Activated T-cell treated with anti-CD3 and anti-CD28 coated beads, Interleukin-2, amount 50 U/mL, for 4 hours (primary cell): ENCODE measurements at regions not wholly inside any gene's neighbourhood (a gene's known extent, or its start where the extent isn't known, plus 50 kb on each side); places are given as distances from the start of the nearest gene placed in this dataset.

Source experiments
- ATAC-seq, 2 donors: fragments of 200-7000 bp; cut with Tn5 transposase; one replicate each; pipeline ENCODE4 v1.10.0; 2021
- DNase-seq: peaks from one replicate; pipeline ENCODE4 v3.0.0-alpha.2; 2020
- H3K27me3 Mint-ChIP-seq: one replicate; pipeline ENCODE4 v1.8.0; 2021; ENCODE audit warnings: low read depth, mixed read lengths
- H3K36me3 Mint-ChIP-seq: one replicate; pipeline ENCODE4 v1.8.0; 2022; ENCODE audit warnings: mixed read lengths; ENCODE audit not compliant: insufficient read depth
- H3K4me1 Mint-ChIP-seq: one replicate; pipeline ENCODE4 v1.8.0; 2021; ENCODE audit warnings: low read depth, mixed read lengths
- H3K4me3 Mint-ChIP-seq: one replicate; pipeline ENCODE4 v1.8.0; 2021; ENCODE audit warnings: mild to moderate bottlenecking, moderate library complexity, mixed read lengths
- H3K9me3 Mint-ChIP-seq: one replicate; pipeline ENCODE4 v1.8.0; 2021; ENCODE audit warnings: mixed read lengths

DNA sequence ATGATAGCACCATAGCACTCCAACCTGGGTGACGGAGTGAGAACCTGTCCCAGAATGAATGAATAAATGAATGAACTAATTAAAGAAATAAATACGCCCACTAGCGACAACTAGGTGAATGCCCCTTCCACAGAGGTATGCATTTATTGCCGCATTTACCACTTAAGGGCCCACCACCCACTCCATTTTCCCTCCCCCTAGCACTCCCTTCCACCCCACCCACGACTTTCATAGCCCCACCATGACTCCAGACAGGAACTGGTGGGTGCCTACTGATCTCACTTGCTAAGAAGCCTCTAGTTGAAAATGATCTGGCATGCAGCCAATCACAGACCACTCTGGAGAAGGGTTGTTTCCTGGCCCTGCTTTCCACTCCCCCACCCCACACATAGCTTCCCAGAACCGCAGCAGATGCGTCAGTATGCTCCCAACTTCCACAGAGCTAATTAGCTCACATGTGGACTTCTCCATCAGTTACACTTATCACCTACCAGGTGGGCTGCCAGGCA lies 167.6 kb downstream of the WT1 start:
- peaks cover 8% of the 10 kb centered on the region for H3K27me3 Mint-ChIP-seq
- no peaks in the 10 kb centered on the region for H3K36me3 Mint-ChIP-seq
- ATAC-seq (no peak), DNase-seq (no peak)
- H3K9me3 Mint-ChIP-seq = no peaks in the 10 kb centered on the region
- no peaks in the 10 kb centered on the region for H3K4me1 Mint-ChIP-seq
- H3K4me3 Mint-ChIP-seq = no peak overlapping the region

DNA sequence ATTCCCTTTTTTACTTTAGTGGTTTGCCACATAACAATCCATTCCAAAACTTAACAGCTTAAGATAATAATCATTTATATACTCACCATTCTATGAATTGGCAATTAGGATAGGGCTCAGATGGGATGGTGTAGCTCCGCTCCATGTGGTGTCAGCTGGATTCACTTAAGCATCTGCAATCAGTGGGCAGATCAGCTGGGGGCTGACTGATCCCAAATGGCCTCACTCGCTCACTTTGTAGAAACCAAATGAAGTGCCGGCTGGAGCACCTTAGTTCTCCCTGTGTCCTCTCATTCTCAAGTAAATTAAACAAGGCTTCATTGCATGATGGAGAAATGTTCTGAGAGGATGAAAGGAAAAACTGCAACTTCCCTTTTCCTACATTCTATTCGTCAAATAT lies 161.4 kb downstream of the WT1 start:
- H3K27me3 Mint-ChIP-seq = peaks cover 15% of the 10 kb centered on the region
- no peaks in the 10 kb centered on the region for H3K36me3 Mint-ChIP-seq
- H3K4me1 Mint-ChIP-seq = no peaks in the 10 kb centered on the region
- ATAC-seq (no peak), DNase-seq (no peak)
- H3K9me3 Mint-ChIP-seq = no peaks in the 10 kb centered on the region
- H3K4me3 Mint-ChIP-seq = no peak overlapping the region

DNA sequence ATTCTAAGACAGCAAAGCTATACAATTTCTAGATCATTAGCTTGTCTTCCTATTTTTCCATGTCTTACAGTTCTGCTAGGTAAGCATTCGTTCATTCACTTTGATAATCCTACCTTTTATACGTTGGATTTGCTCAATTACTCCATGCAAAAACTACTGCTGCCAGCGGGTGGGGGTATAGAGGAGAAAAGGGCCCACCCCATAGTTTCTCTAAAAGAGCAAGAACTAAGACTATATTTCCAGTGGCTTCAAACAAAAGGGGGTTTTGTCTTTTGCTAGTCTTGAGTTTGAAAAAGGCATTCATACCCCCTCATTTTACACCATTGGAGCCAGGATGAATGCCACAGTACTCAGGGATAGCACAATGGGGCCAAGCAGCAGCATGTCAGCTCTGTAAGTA lies 155.7 kb downstream of the WT1 start:
- Mint-ChIP-seq H3K36me3 (no peaks in the 10 kb centered on the region), H3K9me3 (no peaks in the 10 kb centered on the region), H3K27me3 (peaks cover 12% of the 10 kb centered on the region), H3K4me1 (no peaks in the 10 kb centered on the region), H3K4me3 (no peak overlapping the region)
- no peak for ATAC-seq
- no peak for DNase-seq

DNA sequence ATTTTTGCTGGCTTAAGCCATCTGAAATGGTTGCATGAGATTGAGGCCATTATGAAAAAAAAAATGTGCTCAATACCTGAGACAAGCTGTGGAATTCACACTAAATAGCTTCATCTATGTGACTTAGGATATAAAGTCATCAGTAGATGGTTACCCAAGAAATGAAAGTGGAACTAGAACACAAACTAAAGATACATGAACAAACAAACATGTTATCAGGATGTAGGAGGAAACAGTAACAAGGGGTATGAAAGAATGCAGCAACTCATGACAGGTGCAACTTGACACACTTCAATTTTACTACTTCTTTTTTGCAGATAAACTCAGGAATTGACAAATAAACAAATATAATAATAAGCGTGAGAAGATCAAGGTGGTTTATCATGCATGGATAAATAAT lies 155.0 kb downstream of the WT1 start:
- Mint-ChIP-seq H3K36me3 (no peaks in the 10 kb centered on the region), H3K9me3 (no peaks in the 10 kb centered on the region)
- no peak for DNase-seq

GRCh38 chr11:32288276-32288675 lies 147.1 kb downstream of the WT1 start:
- no peak for DNase-seq
- H3K36me3 Mint-ChIP-seq = no peaks in the 10 kb centered on the region

More for the DNA sequence above, 155.0 kb downstream of the WT1 start:
- Mint-ChIP-seq H3K4me3 (no peak overlapping the region), H3K4me1 (no peaks in the 10 kb centered on the region), H3K27me3 (peaks cover 12% of the 10 kb centered on the region)
- ATAC-seq = no peak

GRCh38 chr11:32289701-32290100 lies 145.6 kb downstream of the WT1 start:
- ATAC-seq (no peak), DNase-seq (no peak)
- Mint-ChIP-seq H3K4me1 (no peaks in the 10 kb centered on the region), H3K36me3 (no peaks in the 10 kb centered on the region), H3K27me3 (peaks cover 5% of the 10 kb centered on the region), H3K9me3 (no peaks in the 10 kb centered on the region), H3K4me3 (no peak overlapping the region)

More at GRCh38 chr11:32288276-32288675, 147.1 kb downstream of the WT1 start:
- Mint-ChIP-seq H3K9me3 (no peaks in the 10 kb centered on the region), H3K4me1 (no peaks in the 10 kb centered on the region), H3K4me3 (no peak overlapping the region), H3K27me3 (peaks cover 5% of the 10 kb centered on the region)
- no peak for ATAC-seq

DNA sequence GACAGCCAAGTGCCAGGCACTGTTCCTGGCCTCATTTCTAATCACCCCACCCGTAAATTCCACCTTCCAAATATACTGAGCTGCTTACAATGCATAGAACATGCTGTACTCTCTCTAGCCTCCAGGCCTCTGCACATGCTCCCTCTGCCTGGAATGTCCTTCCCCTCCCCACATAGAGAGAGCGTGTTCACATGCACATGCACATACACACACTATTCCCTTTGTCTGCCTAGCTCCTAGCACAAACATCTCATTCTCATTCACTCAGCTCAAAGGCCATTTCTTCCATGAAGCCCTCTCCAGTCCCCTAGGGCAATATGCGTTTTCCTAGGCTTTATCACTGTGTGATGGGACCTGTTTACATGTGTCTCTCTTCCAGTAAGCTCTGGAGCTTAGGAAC lies 144.6 kb downstream of the WT1 start:
- no peak overlapping the region for H3K4me3 Mint-ChIP-seq
- DNase-seq = no peak
- no peaks in the 10 kb centered on the region for H3K4me1 Mint-ChIP-seq
- H3K9me3 Mint-ChIP-seq = no peaks in the 10 kb centered on the region
- peaks cover 5% of the 10 kb centered on the region for H3K27me3 Mint-ChIP-seq
- no peak for ATAC-seq
- no peaks in the 10 kb centered on the region for H3K36me3 Mint-ChIP-seq

DNA sequence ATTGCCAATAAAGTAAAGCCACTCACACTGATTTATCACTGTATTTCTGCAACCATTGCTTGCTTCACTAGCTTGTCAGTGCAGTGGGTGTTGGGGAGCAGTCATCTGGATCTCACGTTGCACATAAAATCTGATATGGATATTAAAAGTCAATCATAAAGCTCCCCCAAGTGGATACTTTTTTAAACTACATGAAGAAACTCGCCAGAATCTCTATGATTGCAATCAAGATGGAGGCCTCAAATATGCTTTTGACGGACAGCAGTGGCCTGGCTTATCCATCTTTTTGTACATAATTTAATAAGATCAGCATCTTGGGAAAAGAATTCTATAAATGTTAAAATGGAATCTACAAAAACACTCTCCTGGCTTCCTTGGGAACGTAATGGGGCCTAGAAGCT lies 137.7 kb downstream of the WT1 start:
- H3K4me1 Mint-ChIP-seq = no peaks in the 10 kb centered on the region
- H3K9me3 Mint-ChIP-seq = no peaks in the 10 kb centered on the region
- no peaks in the 10 kb centered on the region for H3K27me3 Mint-ChIP-seq
- ATAC-seq (no peak), DNase-seq (no peak)
- H3K36me3 Mint-ChIP-seq = no peaks in the 10 kb centered on the region
- H3K4me3 Mint-ChIP-seq = no peak overlapping the region

GRCh38 chr11:32302826-32303225 lies 132.5 kb downstream of the WT1 start:
- ATAC-seq (no peak), DNase-seq (no peak)
- no peaks in the 10 kb centered on the region for H3K9me3 Mint-ChIP-seq
- H3K4me3 Mint-ChIP-seq = no peak overlapping the region
- no peaks in the 10 kb centered on the region for H3K27me3 Mint-ChIP-seq
- H3K36me3 Mint-ChIP-seq = no peaks in the 10 kb centered on the region
- H3K4me1 Mint-ChIP-seq = no peaks in the 10 kb centered on the region

- no peak for ATAC-seq
- Mint-ChIP-seq H3K4me1 (no peaks in the 10 kb centered on the region), H3K36me3 (no peaks in the 10 kb centered on the region), H3K27me3 (peaks cover 2% of the 10 kb centered on the region), H3K4me3 (no peak overlapping the region), H3K9me3 (no peaks in the 10 kb centered on the region)
- DNase-seq = no peak
Measured at GRCh38 chr11:32304521-32304920, 130.8 kb downstream of the WT1 start.

DNA sequence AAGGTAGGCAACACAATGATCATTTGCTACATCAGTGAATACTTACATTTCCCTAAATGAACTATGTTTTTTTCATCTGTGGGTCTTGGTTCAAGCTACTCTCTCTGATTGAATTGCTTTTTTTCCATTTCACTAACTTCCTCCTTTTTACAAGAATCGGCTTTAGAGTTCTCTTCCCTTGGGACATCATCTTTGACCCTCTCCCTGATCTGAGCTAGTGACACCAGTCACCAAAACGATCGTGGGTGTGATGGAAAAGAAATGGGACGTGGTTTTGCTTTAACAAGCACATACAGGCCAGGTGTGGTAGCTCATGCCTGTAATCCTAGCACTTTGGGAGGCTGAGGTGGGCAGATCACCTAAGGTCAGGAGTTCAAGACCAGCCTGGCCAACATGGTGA lies 129.9 kb downstream of the WT1 start:
- Mint-ChIP-seq H3K9me3 (no peaks in the 10 kb centered on the region), H3K27me3 (peaks cover 2% of the 10 kb centered on the region), H3K4me3 (no peak overlapping the region), H3K36me3 (no peaks in the 10 kb centered on the region), H3K4me1 (no peaks in the 10 kb centered on the region)
- ATAC-seq (no peak), DNase-seq (no peak)

DNA sequence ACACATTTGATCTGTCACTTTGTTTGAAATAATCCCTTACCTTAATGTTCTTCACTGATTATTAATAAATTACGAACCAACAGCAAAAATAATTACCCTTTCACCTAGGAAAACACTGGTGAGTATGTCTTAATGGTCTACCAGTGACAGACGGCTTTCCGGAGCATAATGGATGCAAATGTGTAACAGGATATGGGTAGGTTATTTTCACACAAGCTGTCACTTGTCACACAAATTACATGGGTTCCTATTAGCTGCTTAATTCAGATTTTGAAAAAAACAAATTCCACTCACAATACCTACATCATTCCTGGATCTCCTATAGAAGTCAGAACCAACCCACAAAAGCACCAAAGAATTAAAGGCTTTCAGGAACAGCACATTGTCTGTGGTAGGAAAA lies 127.9 kb downstream of the WT1 start:
- Mint-ChIP-seq H3K4me1 (no peaks in the 10 kb centered on the region), H3K4me3 (no peak overlapping the region), H3K27me3 (peaks cover 7% of the 10 kb centered on the region), H3K9me3 (no peaks in the 10 kb centered on the region), H3K36me3 (no peaks in the 10 kb centered on the region)
- DNase-seq = no peak
- no peak for ATAC-seq

GRCh38 chr11:32307913-32308312 lies 127.4 kb downstream of the WT1 start:
- H3K4me3 Mint-ChIP-seq = no peak overlapping the region

GRCh38 chr11:32309530-32310213 lies 125.7 kb downstream of the WT1 start:
- ATAC-seq = no peak
- DNase-seq = no peak

More at GRCh38 chr11:32307913-32308312, 127.4 kb downstream of the WT1 start:
- Mint-ChIP-seq H3K27me3 (peaks cover 7% of the 10 kb centered on the region), H3K4me1 (no peaks in the 10 kb centered on the region), H3K36me3 (no peaks in the 10 kb centered on the region), H3K9me3 (no peaks in the 10 kb centered on the region)
- DNase-seq = no peak
- no peak for ATAC-seq

DNA sequence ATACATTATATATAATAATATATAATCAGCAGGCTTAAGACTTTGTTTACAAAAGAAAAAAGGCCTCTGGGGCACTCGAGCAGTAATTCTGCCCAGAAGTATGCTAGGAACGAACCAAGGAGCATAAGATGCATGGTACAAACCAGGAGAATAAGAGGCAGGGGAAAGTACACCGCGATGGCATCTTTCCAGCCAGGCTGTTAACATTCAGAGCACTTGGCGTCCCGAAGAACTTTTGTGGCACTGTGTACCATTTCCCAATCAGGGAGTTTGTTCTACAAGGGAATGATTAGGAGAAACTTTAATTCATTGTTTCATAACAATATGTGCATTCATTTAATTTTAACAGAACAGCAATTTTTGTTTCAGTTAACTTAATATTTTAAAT lies 125.1 kb downstream of the WT1 start:
- ATAC-seq = no peak
- no peaks in the 10 kb centered on the region for H3K9me3 Mint-ChIP-seq
- no peaks in the 10 kb centered on the region for H3K36me3 Mint-ChIP-seq
- DNase-seq = no peak
- peaks cover 7% of the 10 kb centered on the region for H3K27me3 Mint-ChIP-seq
- no peaks in the 10 kb centered on the region for H3K4me1 Mint-ChIP-seq
- H3K4me3 Mint-ChIP-seq = no peak overlapping the region

More at GRCh38 chr11:32309530-32310213, 125.7 kb downstream of the WT1 start:
- Mint-ChIP-seq H3K27me3 (peaks cover 7% of the 10 kb centered on the region), H3K9me3 (no peaks in the 10 kb centered on the region), H3K4me3 (no peak overlapping the region), H3K36me3 (no peaks in the 10 kb centered on the region), H3K4me1 (no peaks in the 10 kb centered on the region)
